ENCODE measurements at regions not wholly inside any gene's neighbourhood (a gene's known extent, or its start where the extent isn't known, plus 50 kb on each side); places are given as distances from the start of the nearest gene placed in this dataset.

DNA sequence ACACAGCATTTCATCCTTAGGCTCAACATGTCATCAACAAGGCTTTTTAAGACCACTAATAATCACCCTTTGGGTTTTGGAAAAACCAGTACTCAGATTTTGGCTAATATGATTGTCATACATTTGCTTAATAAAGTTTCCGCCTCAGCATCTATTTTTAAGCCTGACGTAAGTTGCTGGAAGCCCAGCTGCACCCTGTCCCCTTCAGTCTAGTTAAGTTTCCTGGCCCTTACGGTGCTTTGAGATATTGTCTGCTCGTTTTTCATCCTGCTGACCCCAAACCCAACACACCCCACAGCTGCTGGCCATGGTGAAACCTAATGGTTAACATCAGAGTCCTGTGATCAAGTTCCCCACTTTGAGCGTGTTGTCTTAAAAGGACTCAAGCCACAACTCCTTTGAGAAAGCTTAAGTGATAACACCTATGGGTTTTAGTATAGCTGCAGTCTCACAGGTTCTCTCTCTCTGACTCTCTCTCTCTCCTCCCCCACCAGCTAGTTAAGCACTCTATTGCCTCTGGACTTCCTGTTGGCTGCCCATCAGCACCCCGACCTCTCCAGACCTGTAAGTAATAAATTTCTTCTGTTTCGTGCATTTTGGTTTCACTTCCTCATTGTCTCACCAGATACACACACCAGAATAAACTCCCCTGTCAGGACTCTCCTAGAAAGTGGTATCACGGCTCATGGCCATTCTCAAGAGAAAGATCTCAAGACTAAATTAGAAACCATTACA, 802.0 kb downstream of the C6orf118 start:
- TF ChIP-seq, protein P1, sequence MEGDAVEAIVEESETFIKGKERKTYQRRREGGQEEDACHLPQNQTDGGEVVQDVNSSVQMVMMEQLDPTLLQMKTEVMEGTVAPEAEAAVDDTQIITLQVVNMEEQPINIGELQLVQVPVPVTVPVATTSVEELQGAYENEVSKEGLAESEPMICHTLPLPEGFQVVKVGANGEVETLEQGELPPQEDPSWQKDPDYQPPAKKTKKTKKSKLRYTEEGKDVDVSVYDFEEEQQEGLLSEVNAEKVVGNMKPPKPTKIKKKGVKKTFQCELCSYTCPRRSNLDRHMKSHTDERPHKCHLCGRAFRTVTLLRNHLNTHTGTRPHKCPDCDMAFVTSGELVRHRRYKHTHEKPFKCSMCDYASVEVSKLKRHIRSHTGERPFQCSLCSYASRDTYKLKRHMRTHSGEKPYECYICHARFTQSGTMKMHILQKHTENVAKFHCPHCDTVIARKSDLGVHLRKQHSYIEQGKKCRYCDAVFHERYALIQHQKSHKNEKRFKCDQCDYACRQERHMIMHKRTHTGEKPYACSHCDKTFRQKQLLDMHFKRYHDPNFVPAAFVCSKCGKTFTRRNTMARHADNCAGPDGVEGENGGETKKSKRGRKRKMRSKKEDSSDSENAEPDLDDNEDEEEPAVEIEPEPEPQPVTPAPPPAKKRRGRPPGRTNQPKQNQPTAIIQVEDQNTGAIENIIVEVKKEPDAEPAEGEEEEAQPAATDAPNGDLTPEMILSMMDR (conservative IDR thresholded peaks at IDR 0.05; ENCODE audit: low read length): no peak
- TF ChIP-seq EZH2phosphoT487 (IDR thresholded peaks at IDR 0.05; ENCODE audit: borderline replicate concordance): no peak
